ENCODE measurements at regions not wholly inside any gene's neighbourhood (a gene's known extent, or its start where the extent isn't known, plus 50 kb on each side); places are given as distances from the start of the nearest gene placed in this dataset.

DNA sequence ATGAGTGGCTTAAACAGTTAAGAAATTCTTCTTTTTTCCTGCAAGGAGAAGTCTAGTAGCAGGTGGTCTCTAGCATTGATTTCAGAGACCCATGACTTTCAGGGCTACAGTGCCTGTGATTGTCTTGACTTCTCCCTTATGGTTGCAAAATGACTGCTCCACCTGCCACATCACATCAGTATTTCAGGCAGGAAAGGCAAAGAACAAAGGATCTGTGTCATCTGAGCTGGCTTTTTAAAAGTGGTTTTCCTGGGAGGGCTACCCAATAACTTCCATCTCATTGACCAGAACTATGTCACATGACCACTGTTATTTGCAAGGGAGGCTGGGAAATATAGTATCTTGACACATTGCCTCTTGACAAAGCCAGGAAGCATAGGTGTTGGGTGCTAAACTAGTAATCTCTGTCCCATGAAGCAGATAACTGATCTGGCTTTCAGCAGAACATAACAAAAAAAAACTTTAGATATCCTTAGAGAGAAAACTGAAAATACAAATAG is 226.2 kb downstream of the DHX35 start:
- no peaks in the 10 kb centered on the region for H3K4me1 ChIP-seq (ENCODE audit: insufficient read depth)
- H3K27me3 ChIP-seq: no peaks in the 10 kb centered on the region
- no peak overlapping the region for H3K27ac ChIP-seq
- intact Hi-C loops (cut with DNase I): no loop called here
- DNase-seq: no peak
- H3K4me3 ChIP-seq: no peak overlapping the region
- H3K9me3 ChIP-seq: no peaks in the 10 kb centered on the region
- TF ChIP-seq EP300 (IDR thresholded peaks at IDR 0.05) (no peak), POLR2A (IDR thresholded peaks at IDR 0.05) (no peak), CTCF (IDR thresholded peaks at IDR 0.05) (no peak)
- H3K36me3 ChIP-seq: no peaks in the 10 kb centered on the region

- TF ChIP-seq EP300 (IDR thresholded peaks at IDR 0.05) (no peak), CTCF (IDR thresholded peaks at IDR 0.05) (no peak), POLR2A (IDR thresholded peaks at IDR 0.05) (no peak)
- DNase-seq: no peak
- Histone ChIP-seq H3K27ac (no peak overlapping the region), H3K4me3 (no peak overlapping the region), H3K9me3 (no peaks in the 10 kb centered on the region), H3K36me3 (no peaks in the 10 kb centered on the region), H3K27me3 (no peaks in the 10 kb centered on the region), H3K4me1 (ENCODE audit: insufficient read depth) (no peaks in the 10 kb centered on the region)
- intact Hi-C loops (cut with DNase I): no loop called here
- WGBS, 3 donors: 44 to 59% (median 46%) methylated on average over 2 of the region's 2 CpGs
Observed at GRCh38 chr20:39181490-39181889, 219.3 kb downstream of the DHX35 start.

- no peak overlapping the region for H3K4me3 ChIP-seq
- intact Hi-C loops (cut with DNase I): no loop called here
- no peaks in the 10 kb centered on the region for H3K9me3 ChIP-seq
- no peaks in the 10 kb centered on the region for H3K27me3 ChIP-seq
- no peaks in the 10 kb centered on the region for H3K4me1 ChIP-seq (ENCODE audit: insufficient read depth)
- no peak for DNase-seq
- H3K27ac ChIP-seq: no peak overlapping the region
- TF ChIP-seq CTCF (IDR thresholded peaks at IDR 0.05) (no peak), EP300 (IDR thresholded peaks at IDR 0.05) (no peak)
- 65 to 96% (median 71%) methylated on average over 2 of the region's 2 CpGs for WGBS, 3 donors
- H3K36me3 ChIP-seq: no peaks in the 10 kb centered on the region
Observed at GRCh38 chr20:39176457-39176856, 214.3 kb downstream of the DHX35 start.

DNA sequence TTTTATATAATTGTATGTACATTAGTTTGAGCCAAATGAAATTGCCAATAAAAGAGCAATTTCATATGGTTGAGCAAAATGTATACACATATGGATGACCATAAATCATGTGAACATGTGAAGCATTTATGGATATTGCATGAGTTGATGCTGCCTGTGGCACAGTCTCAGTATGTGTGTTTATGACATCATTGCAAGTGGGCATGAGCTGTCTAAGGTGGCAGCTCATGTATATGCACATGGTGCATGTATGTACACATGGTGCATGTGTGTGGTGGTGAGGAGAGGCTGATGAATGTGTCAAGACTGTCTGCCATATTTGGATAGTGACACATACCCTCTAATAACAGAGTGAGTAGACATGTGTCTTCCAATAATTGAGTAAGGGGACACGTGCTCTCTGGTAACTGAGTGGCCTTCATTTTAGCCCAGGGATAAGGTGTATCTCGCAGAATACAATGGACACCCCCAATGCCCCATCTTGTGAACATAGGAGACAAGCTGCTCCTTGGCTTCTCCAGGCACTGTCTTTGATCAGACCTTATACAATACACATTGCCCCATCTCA is 208.8 kb downstream of the DHX35 start:
- no peak for DNase-seq
- H3K27ac ChIP-seq: no peak overlapping the region
- no peaks in the 10 kb centered on the region for H3K9me3 ChIP-seq
- TF ChIP-seq EP300 (IDR thresholded peaks at IDR 0.05): no peak
- TF ChIP-seq POLR2A (IDR thresholded peaks at IDR 0.05): no peak
- TF ChIP-seq CTCF (IDR thresholded peaks at IDR 0.05): no peak
- H3K4me1 ChIP-seq (ENCODE audit: insufficient read depth): no peaks in the 10 kb centered on the region
- no peaks in the 10 kb centered on the region for H3K27me3 ChIP-seq
- intact Hi-C loops (cut with DNase I): no loop called here
- WGBS, 3 donors: 73 to 81% (median 80%) methylated on average over 2 of the region's 2 CpGs
- H3K36me3 ChIP-seq: no peaks in the 10 kb centered on the region
- H3K4me3 ChIP-seq: no peak overlapping the region

All from ovary (tissue), 7 donors.